ENCODE measurements at regions not wholly inside any gene's neighbourhood (a gene's known extent, or its start where the extent isn't known, plus 50 kb on each side); places are given as distances from the start of the nearest gene placed in this dataset.

DNA sequence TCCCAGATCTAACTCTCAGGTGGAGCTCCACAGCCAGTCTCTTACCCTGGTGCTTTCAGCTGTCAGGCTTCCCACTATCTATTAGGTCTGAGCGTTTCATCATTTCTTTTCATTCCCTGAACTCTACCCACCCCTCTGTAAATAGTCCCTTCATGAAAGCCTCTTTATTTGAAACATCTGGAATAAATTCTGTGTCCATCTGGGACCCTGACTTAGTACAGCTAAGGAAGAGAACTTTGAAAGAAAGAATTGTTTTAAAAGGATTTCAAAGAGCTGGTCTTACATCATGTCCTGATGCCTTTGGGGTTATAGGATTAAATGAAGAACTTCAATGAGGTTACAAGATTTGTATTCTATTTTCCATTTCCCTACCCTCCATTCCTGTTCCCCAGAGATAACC lies 388.5 kb upstream of the CA10 start:
- H3K27ac ChIP-seq, result no peak overlapping the region
- DNase-seq (ENCODE audit: low spot score), result no peak
- H3K4me3 ChIP-seq, result no peak overlapping the region
- TF ChIP-seq CTCF (IDR thresholded peaks at IDR 0.05), result no peak

GRCh38 chr17:52546493-52546892 lies 388.0 kb upstream of the CA10 start:
- H3K4me3 ChIP-seq, result no peak overlapping the region
- TF ChIP-seq CTCF (IDR thresholded peaks at IDR 0.05), result no peak
- DNase-seq (ENCODE audit: low spot score), result no peak
- no peak overlapping the region for H3K27ac ChIP-seq

GRCh38 chr17:52537421-52537820 lies 378.9 kb upstream of the CA10 start:
- Histone ChIP-seq H3K4me3 (no peak overlapping the region), H3K27ac (no peak overlapping the region)
- DNase-seq (ENCODE audit: low spot score), result no peak
- TF ChIP-seq CTCF (IDR thresholded peaks at IDR 0.05), result no peak

GRCh38 chr17:52536489-52536888 lies 378.0 kb upstream of the CA10 start:
- TF ChIP-seq CTCF (IDR thresholded peaks at IDR 0.05), result no peak
- DNase-seq (ENCODE audit: low spot score), result no peak
- Histone ChIP-seq H3K27ac (no peak overlapping the region), H3K4me3 (no peak overlapping the region)

- H3K27ac ChIP-seq, result no peak overlapping the region
- TF ChIP-seq CTCF (IDR thresholded peaks at IDR 0.05), result no peak
- H3K4me3 ChIP-seq, result no peak overlapping the region
- DNase-seq (ENCODE audit: low spot score), result no peak
Observed at GRCh38 chr17:52532373-52532772, 373.9 kb upstream of the CA10 start.

DNA sequence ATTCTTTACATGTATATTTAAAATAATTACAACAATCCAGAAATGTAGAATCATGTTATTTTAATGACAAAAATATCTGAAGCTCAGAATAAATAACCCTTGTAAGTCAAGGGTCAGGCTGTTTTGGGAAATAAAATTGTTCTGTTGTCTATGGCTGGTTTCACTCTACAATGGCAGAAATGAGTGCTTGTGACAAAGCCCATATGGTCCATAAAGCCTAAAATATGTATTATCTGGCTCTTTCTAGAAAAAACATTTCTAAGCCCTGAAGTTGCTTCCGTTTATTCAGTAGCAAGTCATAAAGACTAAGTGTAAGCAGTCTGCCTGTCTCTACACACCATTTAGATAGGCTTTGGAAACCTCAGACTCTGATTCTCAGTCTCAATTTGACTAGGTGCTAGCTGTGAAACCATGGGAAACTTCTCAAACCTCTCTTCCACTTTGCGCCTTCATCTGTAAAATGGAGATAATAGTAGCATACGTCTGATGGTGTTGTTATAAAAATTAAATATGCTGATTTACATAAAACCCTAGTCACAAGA lies 365.7 kb upstream of the CA10 start:
- DNase-seq (ENCODE audit: low spot score), result no peak
- Histone ChIP-seq H3K27ac (no peak overlapping the region), H3K4me3 (no peak overlapping the region)
- TF ChIP-seq CTCF (IDR thresholded peaks at IDR 0.05), result no peak

GRCh38 chr17:52517176-52517575 lies 358.7 kb upstream of the CA10 start:
- DNase-seq (ENCODE audit: low spot score), result no peak
- Histone ChIP-seq H3K27ac (no peak overlapping the region), H3K4me3 (no peak overlapping the region)
- TF ChIP-seq CTCF (IDR thresholded peaks at IDR 0.05), result no peak
